Tibial nerve (tissue), 4 donors: ENCODE measurements at regions not wholly inside any gene's neighbourhood (a gene's known extent, or its start where the extent isn't known, plus 50 kb on each side); places are given as distances from the start of the nearest gene placed in this dataset.

Experiments used
- DNase-seq, 2 donors: peaks; one replicate each; pipeline ENCODE4 v3.0.0-alpha.2; 2019; ENCODE audit warnings: low spot score in 2 of 2
- H3K27ac ChIP-seq, 4 donors: fragments of 200-600 bp; sonication (generic) in 3 of 4; one replicate each; pipeline ENCODE4 v1.5.1; 2017 to 2019; ENCODE audit warnings: mild to moderate bottlenecking in 1 of 4
- H3K27me3 ChIP-seq, 2 donors: fragments of 200-600 bp; sonication (generic) in 1 of 2; one replicate each; pipeline versions ENCODE4 v1.5.1 to v1.6.0; 2017 to 2019
- H3K36me3 ChIP-seq, 3 donors: fragments of 200-600 bp; sonication (generic); one replicate each; pipeline ENCODE4 v1.5.1; 2018 to 2019
- H3K4me1 ChIP-seq, 4 donors: fragments of 200-600 bp; sonication (generic) in 3 of 4; one replicate each; pipeline ENCODE4 v1.5.1; 2017 to 2019
- H3K4me3 ChIP-seq, 4 donors: fragments of 200-600 bp; sonication (generic) in 3 of 4; one replicate each; pipeline ENCODE4 v1.5.1; 2017 to 2019; ENCODE audit warnings: mild to moderate bottlenecking in 1 of 4, moderate library complexity in 1 of 4
- H3K9me3 ChIP-seq, 4 donors: fragments of 200-600 bp; sonication (generic) in 3 of 4; one replicate each; pipeline ENCODE4 v1.5.1; 2017 to 2019
- EP300 ChIP-seq, 2 donors: sonication (generic); formaldehyde crosslinking; IDR thresholded peaks; one replicate each; pipeline ENCODE4 v1.6.1; 2017; ENCODE audit warnings: antibody characterized with exemption in 2 of 2, mild to moderate bottlenecking in 1 of 2
- POLR2A ChIP-seq, 2 donors: fragments of 450-650 bp; IDR thresholded peaks; one replicate each; pipeline ENCODE4 v1.6.1; 2017; ENCODE audit warnings: antibody characterized with exemption in 2 of 2, mild to moderate bottlenecking in 2 of 2, moderate library complexity in 2 of 2
- WGBS, 2 donors: methylation state at CpG; one replicate each; pipeline ENCODE4 v1.1.5; 2018; 5-methylcytosine and 5-hydroxymethylcytosine counted together
- TF ChIP-seq, protein P1 (sequence below), 5 experiments: fragments of 200-600 bp in 3 of 5; fragments of 450-650 bp in 2 of 5; sonication (generic) in 3 of 5; IDR thresholded peaks; one replicate each; pipeline ENCODE4 v1.5.1; 2016 to 2019; ENCODE audit warnings: antibody characterized with exemption in 5 of 5, mild to moderate bottlenecking in 3 of 5, moderate library complexity in 2 of 5

DNA sequence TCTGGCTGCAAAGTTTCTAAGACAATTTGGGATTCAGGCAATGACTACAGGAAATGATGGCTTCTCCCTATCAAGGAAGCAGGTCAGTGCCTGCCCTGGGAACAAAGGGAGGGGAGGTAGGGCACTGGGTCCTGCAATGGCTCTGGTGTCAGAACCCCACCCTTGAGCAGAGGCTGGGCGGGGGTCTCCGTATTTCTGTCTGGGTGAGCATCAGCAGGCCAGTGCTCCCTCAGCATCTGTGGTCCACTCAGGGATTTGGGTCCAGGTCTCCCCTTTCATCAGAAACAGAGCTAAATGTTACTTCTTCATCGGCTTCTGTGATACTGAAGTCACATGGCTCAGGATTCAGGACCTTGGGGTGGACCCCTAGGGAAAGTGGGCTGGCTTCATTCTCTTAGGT lies 195.5 kb upstream of the CDH5 start:
- Histone ChIP-seq H3K9me3 (peaks cover 0 to 8% (median 0%) of the 10 kb centered on the region in 4 donors), H3K27ac (no peak overlapping the region), H3K36me3 (no peaks in the 10 kb centered on the region), H3K27me3 (no peaks in the 10 kb centered on the region), H3K4me3 (no peak overlapping the region), H3K4me1 (no peaks in the 10 kb centered on the region)
- no peak for DNase-seq
- WGBS, 2 donors = 81 to 100% methylated on average over 3 of the region's 3 CpGs
- TF ChIP-seq EP300 (IDR thresholded peaks at IDR 0.05) (no peak), POLR2A (IDR thresholded peaks at IDR 0.05) (no peak)
- TF ChIP-seq, protein P1, sequence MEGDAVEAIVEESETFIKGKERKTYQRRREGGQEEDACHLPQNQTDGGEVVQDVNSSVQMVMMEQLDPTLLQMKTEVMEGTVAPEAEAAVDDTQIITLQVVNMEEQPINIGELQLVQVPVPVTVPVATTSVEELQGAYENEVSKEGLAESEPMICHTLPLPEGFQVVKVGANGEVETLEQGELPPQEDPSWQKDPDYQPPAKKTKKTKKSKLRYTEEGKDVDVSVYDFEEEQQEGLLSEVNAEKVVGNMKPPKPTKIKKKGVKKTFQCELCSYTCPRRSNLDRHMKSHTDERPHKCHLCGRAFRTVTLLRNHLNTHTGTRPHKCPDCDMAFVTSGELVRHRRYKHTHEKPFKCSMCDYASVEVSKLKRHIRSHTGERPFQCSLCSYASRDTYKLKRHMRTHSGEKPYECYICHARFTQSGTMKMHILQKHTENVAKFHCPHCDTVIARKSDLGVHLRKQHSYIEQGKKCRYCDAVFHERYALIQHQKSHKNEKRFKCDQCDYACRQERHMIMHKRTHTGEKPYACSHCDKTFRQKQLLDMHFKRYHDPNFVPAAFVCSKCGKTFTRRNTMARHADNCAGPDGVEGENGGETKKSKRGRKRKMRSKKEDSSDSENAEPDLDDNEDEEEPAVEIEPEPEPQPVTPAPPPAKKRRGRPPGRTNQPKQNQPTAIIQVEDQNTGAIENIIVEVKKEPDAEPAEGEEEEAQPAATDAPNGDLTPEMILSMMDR (IDR thresholded peaks at IDR 0.05) = no peak

DNA sequence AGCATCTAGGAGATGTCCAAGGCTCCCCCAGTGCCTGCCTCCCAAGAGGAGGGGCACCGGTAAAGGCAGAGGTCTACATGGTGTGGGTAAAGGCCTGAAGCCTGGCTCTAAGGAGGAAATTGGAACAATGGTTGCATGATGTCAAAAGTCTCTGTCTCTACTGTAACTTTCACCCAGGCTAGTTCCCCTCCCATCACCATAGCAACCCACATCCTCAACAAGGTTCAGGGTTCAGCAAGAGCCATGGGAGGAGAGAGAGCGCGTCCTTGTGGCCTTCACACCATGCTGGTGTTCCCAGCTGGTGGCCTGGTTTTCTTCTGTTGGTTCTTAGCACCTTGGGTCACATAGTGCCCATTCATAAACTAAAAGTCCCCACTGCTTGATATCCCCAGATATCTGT lies 196.7 kb upstream of the CDH5 start:
- H3K27me3 ChIP-seq = no peaks in the 10 kb centered on the region
- TF ChIP-seq EP300 (IDR thresholded peaks at IDR 0.05) (no peak), POLR2A (IDR thresholded peaks at IDR 0.05) (no peak)
- TF ChIP-seq, protein P1 (IDR thresholded peaks at IDR 0.05) = no peak
- 97 to 98% methylated on average over 3 of the region's 3 CpGs for WGBS, 2 donors

GRCh38 chr16:66168777-66169176 lies 197.7 kb upstream of the CDH5 start:
- TF ChIP-seq POLR2A (IDR thresholded peaks at IDR 0.05) (no peak), EP300 (IDR thresholded peaks at IDR 0.05) (no peak)
- TF ChIP-seq, protein P1 (IDR thresholded peaks at IDR 0.05) = no peak
- H3K9me3 ChIP-seq = peaks cover 0 to 8% (median 0%) of the 10 kb centered on the region in 4 donors
- no peaks in the 10 kb centered on the region for H3K36me3 ChIP-seq
- H3K4me1 ChIP-seq = peaks cover 0 to 8% (median 0%) of the 10 kb centered on the region in 4 donors
- H3K27ac ChIP-seq = no peak overlapping the region
- 56% methylated on average over 5 of the region's 5 CpGs for WGBS, 2 donors
- no peak for DNase-seq
- H3K4me3 ChIP-seq = no peak overlapping the region
- no peaks in the 10 kb centered on the region for H3K27me3 ChIP-seq

More for the DNA sequence above, 196.7 kb upstream of the CDH5 start:
- no peak for DNase-seq
- H3K27ac ChIP-seq = no peak overlapping the region
- H3K9me3 ChIP-seq = peaks cover 0 to 8% (median 0%) of the 10 kb centered on the region in 4 donors
- H3K4me1 ChIP-seq = peaks cover 0 to 4% (median 0%) of the 10 kb centered on the region in 4 donors
- H3K36me3 ChIP-seq = no peaks in the 10 kb centered on the region
- no peak overlapping the region for H3K4me3 ChIP-seq

GRCh38 chr16:66167564-66168291 lies 198.8 kb upstream of the CDH5 start:
- WGBS, 2 donors = 87 to 90% methylated on average over 12 of the region's 12 CpGs

GRCh38 chr16:66166490-66166889 lies 200.0 kb upstream of the CDH5 start:
- H3K9me3 ChIP-seq = peaks cover 0 to 8% (median 0%) of the 10 kb centered on the region in 4 donors
- no peaks in the 10 kb centered on the region for H3K27me3 ChIP-seq
- 92 to 95% methylated on average over 11 of the region's 11 CpGs for WGBS, 2 donors
- H3K4me3 ChIP-seq = no peak overlapping the region
- no peak for DNase-seq
- no peak for TF ChIP-seq POLR2A (IDR thresholded peaks at IDR 0.05)
- no peak for TF ChIP-seq EP300 (IDR thresholded peaks at IDR 0.05)
- TF ChIP-seq, protein P1 (IDR thresholded peaks at IDR 0.05) = no peak
- H3K4me1 ChIP-seq = peaks cover 0 to 8% (median 0%) of the 10 kb centered on the region in 4 donors
- no peaks in the 10 kb centered on the region for H3K36me3 ChIP-seq
- no peak overlapping the region for H3K27ac ChIP-seq

More at GRCh38 chr16:66167564-66168291, 198.8 kb upstream of the CDH5 start:
- Histone ChIP-seq H3K9me3 (peaks cover 0 to 8% (median 0%) of the 10 kb centered on the region in 4 donors), H3K36me3 (no peaks in the 10 kb centered on the region), H3K27ac (no peak overlapping the region), H3K4me3 (no peak overlapping the region), H3K27me3 (no peaks in the 10 kb centered on the region), H3K4me1 (peaks cover 0 to 8% (median 0%) of the 10 kb centered on the region in 4 donors)
- TF ChIP-seq POLR2A (IDR thresholded peaks at IDR 0.05) (no peak), EP300 (IDR thresholded peaks at IDR 0.05) (no peak)
- TF ChIP-seq, protein P1 (IDR thresholded peaks at IDR 0.05) = peak in 1 of 5 experiments; percentile 17
- DNase-seq = no peak
